ENCODE measurements at regions not wholly inside any gene's neighbourhood (a gene's known extent, or its start where the extent isn't known, plus 50 kb on each side); places are given as distances from the start of the nearest gene placed in this dataset.

GRCh38 chr4:175447016-175447415 lies 365.0 kb downstream of the GPM6A start:
- H3K4me3 ChIP-seq: no peak overlapping the region

DNA sequence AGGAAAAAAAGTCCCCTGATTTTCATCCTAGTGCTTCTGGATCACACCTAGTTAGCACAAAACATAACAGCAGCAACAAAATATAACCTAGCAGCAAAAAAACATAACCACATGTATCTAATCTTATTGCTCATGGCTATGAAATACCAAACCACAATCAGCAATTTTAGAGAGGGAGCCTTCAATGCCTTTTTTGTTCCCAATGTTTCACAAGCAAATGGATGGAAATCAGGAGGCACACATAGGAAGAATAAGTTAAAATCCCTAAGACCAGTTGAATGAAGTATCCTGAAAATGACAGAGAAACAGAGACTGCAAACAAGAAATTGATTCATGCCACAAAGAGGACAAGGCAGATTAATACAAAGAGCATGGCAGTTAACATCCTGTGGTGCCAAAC lies 361.6 kb downstream of the GPM6A start:
- no peaks in the 10 kb centered on the region for H3K4me1 ChIP-seq
- H3K27me3 ChIP-seq: no peaks in the 10 kb centered on the region
- no peak for TF ChIP-seq EP300 (IDR thresholded peaks at IDR 0.05)
- TF ChIP-seq, protein P1, sequence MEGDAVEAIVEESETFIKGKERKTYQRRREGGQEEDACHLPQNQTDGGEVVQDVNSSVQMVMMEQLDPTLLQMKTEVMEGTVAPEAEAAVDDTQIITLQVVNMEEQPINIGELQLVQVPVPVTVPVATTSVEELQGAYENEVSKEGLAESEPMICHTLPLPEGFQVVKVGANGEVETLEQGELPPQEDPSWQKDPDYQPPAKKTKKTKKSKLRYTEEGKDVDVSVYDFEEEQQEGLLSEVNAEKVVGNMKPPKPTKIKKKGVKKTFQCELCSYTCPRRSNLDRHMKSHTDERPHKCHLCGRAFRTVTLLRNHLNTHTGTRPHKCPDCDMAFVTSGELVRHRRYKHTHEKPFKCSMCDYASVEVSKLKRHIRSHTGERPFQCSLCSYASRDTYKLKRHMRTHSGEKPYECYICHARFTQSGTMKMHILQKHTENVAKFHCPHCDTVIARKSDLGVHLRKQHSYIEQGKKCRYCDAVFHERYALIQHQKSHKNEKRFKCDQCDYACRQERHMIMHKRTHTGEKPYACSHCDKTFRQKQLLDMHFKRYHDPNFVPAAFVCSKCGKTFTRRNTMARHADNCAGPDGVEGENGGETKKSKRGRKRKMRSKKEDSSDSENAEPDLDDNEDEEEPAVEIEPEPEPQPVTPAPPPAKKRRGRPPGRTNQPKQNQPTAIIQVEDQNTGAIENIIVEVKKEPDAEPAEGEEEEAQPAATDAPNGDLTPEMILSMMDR (IDR thresholded peaks at IDR 0.05): no peak
- TF ChIP-seq POLR2A (IDR thresholded peaks at IDR 0.05): no peak
- no peak for TF ChIP-seq POLR2AphosphoS5 (IDR thresholded peaks at IDR 0.05)
- H3K36me3 ChIP-seq: no peaks in the 10 kb centered on the region
- intact Hi-C loops (cut with DNase I; ENCODE audit: low total_unique reads): no loop called here
- no peak overlapping the region for H3K27ac ChIP-seq
- peaks cover 0 to 8% (median 5%) of the 10 kb centered on the region in 4 donors for H3K9me3 ChIP-seq
- no peak for DNase-seq
- no peak overlapping the region for H3K4me3 ChIP-seq

More at GRCh38 chr4:175447016-175447415, 365.0 kb downstream of the GPM6A start:
- no peak for TF ChIP-seq EP300 (IDR thresholded peaks at IDR 0.05)
- TF ChIP-seq, protein P1 (IDR thresholded peaks at IDR 0.05): no peak
- no peak for TF ChIP-seq POLR2AphosphoS5 (IDR thresholded peaks at IDR 0.05)
- TF ChIP-seq POLR2A (IDR thresholded peaks at IDR 0.05): no peak
- no peaks in the 10 kb centered on the region for H3K4me1 ChIP-seq
- no peak for DNase-seq
- no peaks in the 10 kb centered on the region for H3K36me3 ChIP-seq
- intact Hi-C loops (cut with DNase I; ENCODE audit: low total_unique reads): no loop called here
- H3K9me3 ChIP-seq: no peaks in the 10 kb centered on the region
- no peak overlapping the region for H3K27ac ChIP-seq
- WGBS, 5 donors: 23 to 62% (median 27%) methylated on average over 1 of the region's 1 CpG
- no peaks in the 10 kb centered on the region for H3K27me3 ChIP-seq

DNA sequence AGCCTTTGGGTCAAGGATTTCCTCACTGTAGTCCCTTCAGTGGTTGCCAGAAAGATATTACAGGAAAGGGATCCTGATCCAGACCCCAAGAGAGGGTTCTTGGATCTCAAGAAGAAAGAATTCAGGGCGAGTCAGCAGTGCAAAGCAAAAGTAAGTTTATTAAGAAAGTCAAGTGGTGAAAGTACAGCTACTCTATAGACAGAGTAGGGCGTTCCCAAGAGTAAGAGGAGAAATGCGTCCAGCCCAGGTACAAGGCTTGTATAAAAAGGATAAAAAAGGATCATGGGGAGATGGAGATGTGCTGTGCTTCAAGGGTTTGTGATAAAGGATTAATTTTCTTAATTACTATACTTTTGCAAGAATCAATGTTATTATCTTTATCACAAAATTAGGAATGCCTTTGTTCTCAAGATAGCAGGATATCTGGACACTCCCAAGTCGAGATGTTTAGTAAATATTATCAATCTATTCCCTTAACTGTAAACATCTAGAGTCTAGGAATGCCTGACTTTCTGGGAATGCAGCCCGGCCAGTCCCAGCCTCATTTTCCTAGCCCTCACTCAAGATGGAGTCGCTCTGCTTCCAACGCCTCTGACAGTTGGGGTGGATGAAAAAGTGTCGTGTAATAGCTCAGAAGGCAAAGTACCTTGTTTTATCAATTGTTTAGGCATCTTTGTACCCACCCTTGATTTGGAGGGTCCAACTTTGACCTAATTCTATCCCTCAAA lies 360.7 kb downstream of the GPM6A start:
- 68 to 75% (median 70%) methylated on average over 8 of the region's 8 CpGs for WGBS, 5 donors
- H3K27ac ChIP-seq: no peak overlapping the region
- peaks cover 0 to 12% (median 8%) of the 10 kb centered on the region in 4 donors for H3K9me3 ChIP-seq
- H3K27me3 ChIP-seq: no peaks in the 10 kb centered on the region
- no peaks in the 10 kb centered on the region for H3K36me3 ChIP-seq
- no peak overlapping the region for H3K4me3 ChIP-seq
- no peaks in the 10 kb centered on the region for H3K4me1 ChIP-seq
- TF ChIP-seq EP300 (IDR thresholded peaks at IDR 0.05): no peak
- TF ChIP-seq POLR2AphosphoS5 (IDR thresholded peaks at IDR 0.05): no peak
- no peak for TF ChIP-seq POLR2A (IDR thresholded peaks at IDR 0.05)
- TF ChIP-seq, protein P1 (IDR thresholded peaks at IDR 0.05): no peak
- intact Hi-C loops (cut with DNase I; ENCODE audit: low total_unique reads): no loop called here
- DNase-seq: no peak

DNA sequence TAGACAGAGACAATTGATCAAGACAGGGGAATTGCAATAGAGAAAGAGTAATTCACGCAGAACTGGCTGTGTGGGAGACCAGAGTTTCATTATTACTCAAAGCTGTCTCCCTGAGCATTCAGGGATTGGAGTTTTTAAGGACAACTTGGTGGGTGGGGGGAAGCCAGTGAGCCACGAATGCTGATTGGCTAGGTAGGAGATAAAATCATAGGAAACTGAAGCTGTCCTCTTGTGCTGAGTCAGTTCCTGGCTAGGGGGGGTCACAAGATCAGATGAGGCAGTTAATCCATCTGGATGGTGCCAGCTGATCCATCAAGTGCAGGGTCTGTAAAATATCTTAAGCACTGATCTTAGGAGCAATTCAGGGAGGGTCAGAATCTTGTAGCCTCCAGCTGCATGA lies 358.6 kb downstream of the GPM6A start:
- no peak for DNase-seq
- no peaks in the 10 kb centered on the region for H3K4me1 ChIP-seq
- no peak for TF ChIP-seq POLR2A (IDR thresholded peaks at IDR 0.05)
- TF ChIP-seq EP300 (IDR thresholded peaks at IDR 0.05): no peak
- TF ChIP-seq POLR2AphosphoS5 (IDR thresholded peaks at IDR 0.05): no peak
- TF ChIP-seq, protein P1 (IDR thresholded peaks at IDR 0.05): no peak
- H3K9me3 ChIP-seq: peaks cover 0 to 12% (median 9%) of the 10 kb centered on the region in 4 donors
- 52 to 68% (median 56%) methylated on average over 2 of the region's 2 CpGs for WGBS, 5 donors
- H3K27me3 ChIP-seq: no peaks in the 10 kb centered on the region
- H3K4me3 ChIP-seq: no peak overlapping the region
- intact Hi-C loops (cut with DNase I; ENCODE audit: low total_unique reads): no loop called here
- H3K27ac ChIP-seq: no peak overlapping the region
- no peaks in the 10 kb centered on the region for H3K36me3 ChIP-seq
